GM12878 (cell line): ENCODE measurements at regions not wholly inside any gene's neighbourhood (a gene's known extent, or its start where the extent isn't known, plus 50 kb on each side); places are given as distances from the start of the nearest gene placed in this dataset.

Experiments
- ATAC-seq: fragments of 200-7000 bp; cut with Tn5 transposase; 3 replicates; pipeline ENCODE4 v1.9.1; 2020; ENCODE audit warnings: mild to moderate bottlenecking, moderate library complexity
- BruUV-seq: library from RNA; stranded (reverse); fragments of 400-500 nt; replicated peaks from 2 replicates; lab custom pipeline; 2021; lab: Mats Ljungman, UMichigan
- CTCF ChIA-PET: fragments of 300-600 bp; sonication (Branson Sonifier 250); formaldehyde crosslinking; extraction: SDS; loops from one replicate; lab custom pipeline; 2021; ENCODE audit warnings: inconsistent platforms; lab: Yijun Ruan, JAX
- POLR2A ChIA-PET: fragments of 350-600 bp; formaldehyde crosslinking; extraction: SDS; loops from one replicate; lab custom pipeline; 2021; ENCODE audit warnings: inconsistent platforms; lab: Charles Lee
- RAD21 ChIA-PET: fragments of 300-600 bp; sonication (Branson Sonifier 250); formaldehyde crosslinking; loops from one replicate; lab custom pipeline; 2023; ENCODE audit warnings: antibody characterized with exemption; ENCODE audit not compliant: unreplicated experiment; lab: Charles Lee
- SMC1A ChIA-PET: fragments of 300-600 bp; sonication (Branson Sonifier 250); formaldehyde crosslinking; loops from one replicate; lab custom pipeline; 2023; ENCODE audit not compliant: unreplicated experiment, uncharacterized antibody; lab: Charles Lee
- DNase-seq: peaks from one replicate; pipeline ENCODE4 v3.0.0-alpha.2; 2011; ENCODE audit warnings: low read depth, low spot score
- FAIRE-seq: peaks from 3 replicates; lab custom pipeline; 2011; peaks lifted over from hg19 to GRCh38; lab: Jason Lieb, UNC
- H2AFZ ChIP-seq: 2 replicates; pipeline ENCODE4 v1.6.0; 2011; ENCODE audit warnings: low read depth, low read length, control low read depth; ENCODE audit not compliant: control insufficient read depth
- H3K27ac ChIP-seq: 2 replicates; pipeline ENCODE4 v1.5.1; 2011; ENCODE audit warnings: control low read depth; ENCODE audit not compliant: control insufficient read depth, insufficient read depth
- H3K27me3 ChIP-seq, 2 experiments: replicated peaks in 1 of 2; 2 replicates each; pipeline versions ENCODE4 v1.6.0 to v1.6.1; 2011; ENCODE audit warnings: low read length in 1 of 2; ENCODE audit not compliant: control insufficient read depth in 2 of 2, insufficient read depth in 2 of 2
- H3K36me3 ChIP-seq, 2 experiments: 2 replicates each; pipeline ENCODE4 v1.5.1; 2011; ENCODE audit warnings: low read length in 1 of 2; ENCODE audit not compliant: control insufficient read depth in 2 of 2, insufficient read depth in 2 of 2
- H3K4me1 ChIP-seq: 2 replicates; pipeline ENCODE4 v1.6.1; 2011; ENCODE audit warnings: mild to moderate bottlenecking, low read length, moderate library complexity, mixed read lengths; ENCODE audit not compliant: control insufficient read depth, insufficient read depth
- H3K4me2 ChIP-seq: 2 replicates; pipeline ENCODE4 v1.6.0; 2011; ENCODE audit warnings: control low read depth; ENCODE audit not compliant: control insufficient read depth, insufficient read depth
- H3K4me3 ChIP-seq: fragments of 200-600 bp; sonication (generic); 2 replicates; pipeline ENCODE4 v1.5.1; 2016
- H3K79me2 ChIP-seq: 2 replicates; pipeline ENCODE4 v1.6.0; 2011; ENCODE audit warnings: low read length; ENCODE audit not compliant: control insufficient read depth, insufficient read depth
- H3K9ac ChIP-seq: 2 replicates; pipeline ENCODE4 v1.8.0; 2011; ENCODE audit warnings: low read length, control low read depth, mixed read lengths; ENCODE audit not compliant: control insufficient read depth, insufficient read depth
- H3K9me3 ChIP-seq: replicated peaks from 3 replicates; pipeline ENCODE4 v1.5.1; 2011; ENCODE audit warnings: mild to moderate bottlenecking, low read length; ENCODE audit not compliant: control insufficient read depth, insufficient read depth
- H4K20me1 ChIP-seq: 2 replicates; pipeline ENCODE4 v1.6.0; 2011; ENCODE audit not compliant: control insufficient read depth, insufficient read depth
- CBFB ChIP-seq: IDR thresholded peaks from 2 replicates; pipeline ENCODE4 v1.6.1; 2016; ENCODE audit warnings: antibody characterized with exemption, low read depth
- CEBPB ChIP-seq, 2 experiments: fragments of 150-350 bp in 1 of 2; IDR thresholded peaks; 2 replicates each; pipeline ENCODE4 v1.6.1; 2012 to 2014; ENCODE audit warnings: low read depth in 2 of 2, low read length in 2 of 2, borderline replicate concordance in 1 of 2, inconsistent platforms in 1 of 2
- ESRRA ChIP-seq: IDR thresholded peaks from 2 replicates; pipeline ENCODE4 v1.6.1; 2012; ENCODE audit warnings: mild to moderate bottlenecking, low read length, improper control_type of control experiment
- FOS ChIP-seq: IDR thresholded peaks from 3 replicates; pipeline ENCODE4 v1.6.1; 2011; ENCODE audit warnings: borderline replicate concordance; ENCODE audit not compliant: insufficient read length; ENCODE audit errors: extremely low read depth
- IKZF2 ChIP-seq, 2 experiments: fragments of 450-650 bp; IDR thresholded peaks; 2 replicates each; pipeline ENCODE4 v1.6.1; 2017; ENCODE audit warnings: mild to moderate bottlenecking in 2 of 2, moderate library complexity in 2 of 2
- KDM1A ChIP-seq: fragments of 200-600 bp; sonication (generic); IDR thresholded peaks from 2 replicates; pipeline ENCODE4 v1.6.1; 2016; ENCODE audit warnings: borderline replicate concordance
- RAD51 ChIP-seq: fragments of 450-650 bp; IDR thresholded peaks from 2 replicates; pipeline ENCODE4 v1.6.1; 2016; ENCODE audit warnings: moderate library complexity, mild to moderate bottlenecking, inconsistent platforms
- SRF ChIP-seq, 2 experiments: IDR thresholded peaks; 2 replicates each; pipeline ENCODE4 v1.6.1; 2011; ENCODE audit warnings: low read depth in 2 of 2, low read length in 2 of 2, mild to moderate bottlenecking in 1 of 2, moderate library complexity in 1 of 2
- ZNF217 ChIP-seq: fragments of 450-650 bp; IDR thresholded peaks from 2 replicates; pipeline ENCODE4 v1.6.1; 2017; ENCODE audit warnings: antibody characterized with exemption, mild to moderate bottlenecking
- ZNF384 ChIP-seq: IDR thresholded peaks from 2 replicates; pipeline ENCODE4 v1.6.1; 2012; ENCODE audit warnings: low read depth, mild to moderate bottlenecking, low read length, improper control_type of control experiment, borderline replicate concordance
- in situ Hi-C: fragments of 300-500 bp; cut with MboI; formaldehyde crosslinking; loops from 9 replicates; pipeline ENCODE4 v1.14.3; 2018; ENCODE audit warnings: mixed read lengths
- intact Hi-C: fragments of 100-400 bp; cut with micrococcal nuclease; formaldehyde crosslinking; loops from one replicate; pipeline ENCODE4 v1.14.2; 2022; ENCODE audit not compliant: unreplicated experiment
- TF ChIP-seq, protein P1 (sequence below): fragments of 450-650 bp; IDR thresholded peaks from 2 replicates; pipeline ENCODE4 v1.6.1; 2016; ENCODE audit warnings: mild to moderate bottlenecking
- TF ChIP-seq, protein P2 (sequence below): fragments of 450-650 bp; IDR thresholded peaks from 2 replicates; pipeline ENCODE4 v1.6.1; 2017; ENCODE audit warnings: mild to moderate bottlenecking, moderate library complexity

DNA sequence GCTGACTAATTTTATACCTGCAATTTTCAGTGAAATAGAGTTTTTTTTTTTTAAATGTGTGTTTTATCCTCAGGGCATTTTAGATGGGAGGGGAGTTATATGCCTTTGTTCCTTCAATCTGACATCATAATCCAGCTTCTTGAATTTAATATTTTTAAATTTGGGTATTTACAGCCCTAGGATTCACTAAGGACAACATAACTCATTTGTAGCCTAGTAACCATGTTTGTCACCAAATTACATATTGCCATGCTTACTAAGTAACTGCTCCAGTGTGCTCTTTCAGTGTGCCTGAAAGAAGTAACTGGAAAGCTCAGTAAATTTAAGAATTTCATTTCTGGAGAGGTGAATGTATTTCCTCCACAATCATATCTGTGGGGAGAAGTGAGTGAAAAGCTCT, 56.8 kb upstream of the DGKB start:
- no TSS peak for BruUV-seq
- CTCF ChIA-PET: interaction anchor here (0.5 kb wide), 1 partner anchor 206 kb away, joined by 3 read pairs; no protein-coding TSS in a partner anchor

More for the DNA sequence above, 56.8 kb upstream of the DGKB start:
- no peaks in the 10 kb centered on the region for H3K27me3 ChIP-seq
- H2AFZ ChIP-seq: no peak overlapping the region
- FAIRE-seq (no peak), ATAC-seq (no peak), DNase-seq (no peak)
- no peak overlapping the region for H3K4me2 ChIP-seq
- intact Hi-C loops: no loop called here
- H4K20me1 ChIP-seq: no peaks in the 10 kb centered on the region
- no peaks in the 10 kb centered on the region for H3K79me2 ChIP-seq
- ChIA-PET POLR2A (no interaction called here), SMC1A (interaction anchor here (0.6 kb wide), 1 partner anchor 12 kb away, joined by 4 read pairs; no protein-coding TSS in a partner anchor), RAD21 (no interaction called here)
- TF ChIP-seq KDM1A: no peak
- TF ChIP-seq IKZF2 (IDR thresholded peaks at IDR 0.05): no peak
- TF ChIP-seq, protein P1, sequence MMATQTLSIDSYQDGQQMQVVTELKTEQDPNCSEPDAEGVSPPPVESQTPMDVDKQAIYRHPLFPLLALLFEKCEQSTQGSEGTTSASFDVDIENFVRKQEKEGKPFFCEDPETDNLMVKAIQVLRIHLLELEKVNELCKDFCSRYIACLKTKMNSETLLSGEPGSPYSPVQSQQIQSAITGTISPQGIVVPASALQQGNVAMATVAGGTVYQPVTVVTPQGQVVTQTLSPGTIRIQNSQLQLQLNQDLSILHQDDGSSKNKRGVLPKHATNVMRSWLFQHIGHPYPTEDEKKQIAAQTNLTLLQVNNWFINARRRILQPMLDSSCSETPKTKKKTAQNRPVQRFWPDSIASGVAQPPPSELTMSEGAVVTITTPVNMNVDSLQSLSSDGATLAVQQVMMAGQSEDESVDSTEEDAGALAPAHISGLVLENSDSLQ: no peak
- no peak for TF ChIP-seq CBFB
- TF ChIP-seq ESRRA: no peak
- TF ChIP-seq SRF (IDR thresholded peaks at IDR 0.05; ENCODE audit: low read depth in 2 of 2, low read length in 2 of 2): no peak
- no peak for TF ChIP-seq CEBPB (IDR thresholded peaks at IDR 0.05; ENCODE audit: borderline replicate concordance in 1 of 2, low read depth in 2 of 2, low read length in 2 of 2)
- TF ChIP-seq ZNF217: no peak
- no peak for TF ChIP-seq RAD51
- no peak for TF ChIP-seq ZNF384
- no peak for TF ChIP-seq FOS
- TF ChIP-seq, protein P2, sequence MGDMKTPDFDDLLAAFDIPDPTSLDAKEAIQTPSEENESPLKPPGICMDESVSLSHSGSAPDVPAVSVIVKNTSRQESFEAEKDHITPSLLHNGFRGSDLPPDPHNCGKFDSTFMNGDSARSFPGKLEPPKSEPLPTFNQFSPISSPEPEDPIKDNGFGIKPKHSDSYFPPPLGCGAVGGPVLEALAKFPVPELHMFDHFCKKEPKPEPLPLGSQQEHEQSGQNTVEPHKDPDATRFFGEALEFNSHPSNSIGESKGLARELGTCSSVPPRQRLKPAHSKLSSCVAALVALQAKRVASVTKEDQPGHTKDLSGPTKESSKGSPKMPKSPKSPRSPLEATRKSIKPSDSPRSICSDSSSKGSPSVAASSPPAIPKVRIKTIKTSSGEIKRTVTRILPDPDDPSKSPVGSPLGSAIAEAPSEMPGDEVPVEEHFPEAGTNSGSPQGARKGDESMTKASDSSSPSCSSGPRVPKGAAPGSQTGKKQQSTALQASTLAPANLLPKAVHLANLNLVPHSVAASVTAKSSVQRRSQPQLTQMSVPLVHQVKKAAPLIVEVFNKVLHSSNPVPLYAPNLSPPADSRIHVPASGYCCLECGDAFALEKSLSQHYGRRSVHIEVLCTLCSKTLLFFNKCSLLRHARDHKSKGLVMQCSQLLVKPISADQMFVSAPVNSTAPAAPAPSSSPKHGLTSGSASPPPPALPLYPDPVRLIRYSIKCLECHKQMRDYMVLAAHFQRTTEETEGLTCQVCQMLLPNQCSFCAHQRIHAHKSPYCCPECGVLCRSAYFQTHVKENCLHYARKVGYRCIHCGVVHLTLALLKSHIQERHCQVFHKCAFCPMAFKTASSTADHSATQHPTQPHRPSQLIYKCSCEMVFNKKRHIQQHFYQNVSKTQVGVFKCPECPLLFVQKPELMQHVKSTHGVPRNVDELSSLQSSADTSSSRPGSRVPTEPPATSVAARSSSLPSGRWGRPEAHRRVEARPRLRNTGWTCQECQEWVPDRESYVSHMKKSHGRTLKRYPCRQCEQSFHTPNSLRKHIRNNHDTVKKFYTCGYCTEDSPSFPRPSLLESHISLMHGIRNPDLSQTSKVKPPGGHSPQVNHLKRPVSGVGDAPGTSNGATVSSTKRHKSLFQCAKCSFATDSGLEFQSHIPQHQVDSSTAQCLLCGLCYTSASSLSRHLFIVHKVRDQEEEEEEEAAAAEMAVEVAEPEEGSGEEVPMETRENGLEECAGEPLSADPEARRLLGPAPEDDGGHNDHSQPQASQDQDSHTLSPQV: no peak
- in situ Hi-C loops: no loop called here
- H3K4me1 ChIP-seq: no peaks in the 10 kb centered on the region
- H3K9ac ChIP-seq: no peak overlapping the region
- H3K36me3 ChIP-seq: no peaks in the 10 kb centered on the region
- H3K27ac ChIP-seq: no peak overlapping the region
- H3K9me3 ChIP-seq: no peaks in the 10 kb centered on the region
- H3K4me3 ChIP-seq: no peak overlapping the region
